ENCODE measurements at regions not wholly inside any gene's neighbourhood (a gene's known extent, or its start where the extent isn't known, plus 50 kb on each side); places are given as distances from the start of the nearest gene placed in this dataset.

DNA sequence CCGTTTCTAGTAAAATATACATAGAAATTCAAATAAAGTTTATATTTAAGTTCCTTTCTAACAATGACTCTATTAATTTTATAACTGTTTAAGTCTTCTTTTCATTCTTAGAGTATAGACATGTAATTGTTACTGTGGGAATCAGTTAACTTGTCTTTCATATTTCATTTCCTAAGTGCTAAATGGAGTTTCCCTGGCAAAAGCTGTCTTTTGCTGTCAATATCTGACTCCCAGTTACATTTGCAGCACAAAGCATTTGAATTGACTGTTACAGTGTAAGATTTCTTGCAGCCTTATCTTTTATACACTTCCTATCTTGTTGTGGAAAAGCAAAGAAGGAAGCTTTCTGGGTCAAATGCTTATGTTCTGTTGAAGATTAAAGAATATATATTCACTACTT is 1026.3 kb downstream of the CDH9 start:
- H3K23ac ChIP-seq (ENCODE audit: low read depth, low read length) = no peak overlapping the region
- no peaks in the 10 kb centered on the region for H3K36me3 ChIP-seq (ENCODE audit: control insufficient read depth, insufficient read depth, low read length)
- ChIA-PET CTCF (no interaction called here), POLR2A (ENCODE audit: unreplicated experiment) (no interaction called here)
- no peak overlapping the region for H3K14ac ChIP-seq (replicated peaks; ENCODE audit: low read depth, low read length)
- no peaks in the 10 kb centered on the region for H3K4me1 ChIP-seq (ENCODE audit: control insufficient read depth, insufficient read depth, low read length)
- BruUV-seq (replicated peaks) = no TSS peak
- no peak overlapping the region for H3K18ac ChIP-seq (ENCODE audit: low read depth, low read length)
- no peak overlapping the region for H2BK15ac ChIP-seq (ENCODE audit: low read depth, low read length)
- no peak overlapping the region for H3K4me3 ChIP-seq (ENCODE audit: insufficient read depth, low read depth, low read length)
- no peak overlapping the region for H4K8ac ChIP-seq (ENCODE audit: low read depth in 2 of 2, low read length in 2 of 2)
- no peak overlapping the region for H3K4ac ChIP-seq (ENCODE audit: low read depth, low read length)
- no peaks in the 10 kb centered on the region for H4K20me1 ChIP-seq (ENCODE audit: insufficient read depth, low read length)
- H2BK20ac ChIP-seq (ENCODE audit: low read depth, low read length) = no peak overlapping the region
- H3K56ac ChIP-seq (ENCODE audit: extremely low read depth, insufficient read depth, low read length) = no peak overlapping the region
- H4K91ac ChIP-seq (ENCODE audit: insufficient read depth, low read depth, low read length) = no peak overlapping the region
- H2AK9ac ChIP-seq (replicated peaks; ENCODE audit: low read depth, low read length, poor library complexity) = no peak overlapping the region
- H3K27me3 ChIP-seq (ENCODE audit: control insufficient read depth, insufficient read depth, low read length) = no peaks in the 10 kb centered on the region
- no peak overlapping the region for H2BK120ac ChIP-seq (ENCODE audit: low read depth, low read length)
- H2AFZ ChIP-seq (replicated peaks; ENCODE audit: low read length, poor library complexity) = no peak overlapping the region
- no peak overlapping the region for H3K4me2 ChIP-seq (ENCODE audit: low read depth, low read length)
- no peak overlapping the region for H2AK5ac ChIP-seq (ENCODE audit: low read depth, low read length)
- no peaks in the 10 kb centered on the region for H3K79me1 ChIP-seq (ENCODE audit: low read depth in 1 of 2, low read length in 2 of 2)
- DNase-seq (no peak), ATAC-seq (ENCODE audit: low read depth) (no peak)
- H2BK5ac ChIP-seq (ENCODE audit: low read depth, low read length, poor library complexity, severe bottlenecking) = no peak overlapping the region
- H3K9me3 ChIP-seq (ENCODE audit: control insufficient read depth, insufficient read depth, low read length) = 0 out of 2 replicates have a peak, but pooled peaks cover 2% of the 10 kb centered on the region
- H3K9ac ChIP-seq (ENCODE audit: low read depth, low read length) = no peak overlapping the region
- intact Hi-C loops (cut with micrococcal nuclease) = no loop called here
- dilution Hi-C loops (cut with HindIII; ENCODE audit: low sequenced_read_pairs, unreplicated experiment) = no loop called here
- no peak overlapping the region for H4K5ac ChIP-seq (ENCODE audit: low read depth, low read length)
- no peak overlapping the region for H3K27ac ChIP-seq (ENCODE audit: insufficient read depth, low read length)
- TF ChIP-seq BHLHE40 (IDR thresholded peaks at IDR 0.05; ENCODE audit: low read depth, low read length) (no peak), USF2 (IDR thresholded peaks at IDR 0.05; ENCODE audit: low read depth, low read length) (no peak), MAZ (IDR thresholded peaks at IDR 0.05; ENCODE audit: borderline replicate concordance, low read depth, low read length) (no peak), CEBPB (IDR thresholded peaks at IDR 0.05; ENCODE audit: low read depth, low read length) (no peak), MXI1 (IDR thresholded peaks at IDR 0.05; ENCODE audit: borderline replicate concordance, low read depth, low read length) (no peak), POLR2A (IDR thresholded peaks at IDR 0.05; ENCODE audit: low read depth, low read length) (no peak), SMC3 (IDR thresholded peaks at IDR 0.05; ENCODE audit: low read depth, low read length) (no peak), CHD1 (IDR thresholded peaks at IDR 0.05; ENCODE audit: low read depth, low read length) (no peak), FOS (IDR thresholded peaks at IDR 0.05; ENCODE audit: low read depth, low read length) (no peak), RAD21 (IDR thresholded peaks at IDR 0.05; ENCODE audit: low read length) (no peak), MAFK (IDR thresholded peaks at IDR 0.05; ENCODE audit: low read depth, low read length) (no peak), CTCF (conservative IDR thresholded peaks at IDR 0.05; ENCODE audit: low read depth, low read length) (no peak), RFX5 (IDR thresholded peaks at IDR 0.05; ENCODE audit: low read depth, low read length) (no peak), NFE2L2 (IDR thresholded peaks at IDR 0.05; ENCODE audit: low read depth, low read length) (no peak), RCOR1 (IDR thresholded peaks at IDR 0.05; ENCODE audit: insufficient replicate concordance, low read length) (no peak)
- TF ChIP-seq, protein P1, sequence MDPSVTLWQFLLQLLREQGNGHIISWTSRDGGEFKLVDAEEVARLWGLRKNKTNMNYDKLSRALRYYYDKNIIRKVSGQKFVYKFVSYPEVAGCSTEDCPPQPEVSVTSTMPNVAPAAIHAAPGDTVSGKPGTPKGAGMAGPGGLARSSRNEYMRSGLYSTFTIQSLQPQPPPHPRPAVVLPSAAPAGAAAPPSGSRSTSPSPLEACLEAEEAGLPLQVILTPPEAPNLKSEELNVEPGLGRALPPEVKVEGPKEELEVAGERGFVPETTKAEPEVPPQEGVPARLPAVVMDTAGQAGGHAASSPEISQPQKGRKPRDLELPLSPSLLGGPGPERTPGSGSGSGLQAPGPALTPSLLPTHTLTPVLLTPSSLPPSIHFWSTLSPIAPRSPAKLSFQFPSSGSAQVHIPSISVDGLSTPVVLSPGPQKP (IDR thresholded peaks at IDR 0.05; ENCODE audit: borderline replicate concordance, low read depth, low read length) = no peak
- in situ Hi-C loops (cut with MboI; ENCODE audit: low sequenced_read_pairs) = no loop called here
- no CpG with 5 or more reads among the region's 1 CpG for WGBS, 2 experiments (ENCODE audit: extremely low coverage in 2 of 2, insufficient read length in 1 of 2)
- no peaks in the 10 kb centered on the region for H3K9me1 ChIP-seq (ENCODE audit: insufficient read depth, low read length)

All from IMR-90 (cell line).